ENCODE measurements at regions not wholly inside any gene's neighbourhood (a gene's known extent, or its start where the extent isn't known, plus 50 kb on each side); places are given as distances from the start of the nearest gene placed in this dataset.

- DNase-seq, result no peak
Measured at GRCh38 chr22:20637750-20638506, 130.5 kb downstream of the MED15 start.

GRCh38 chr22:20638507-20638870 lies 131.1 kb downstream of the MED15 start:
- DNase-seq, result no peak

DNA sequence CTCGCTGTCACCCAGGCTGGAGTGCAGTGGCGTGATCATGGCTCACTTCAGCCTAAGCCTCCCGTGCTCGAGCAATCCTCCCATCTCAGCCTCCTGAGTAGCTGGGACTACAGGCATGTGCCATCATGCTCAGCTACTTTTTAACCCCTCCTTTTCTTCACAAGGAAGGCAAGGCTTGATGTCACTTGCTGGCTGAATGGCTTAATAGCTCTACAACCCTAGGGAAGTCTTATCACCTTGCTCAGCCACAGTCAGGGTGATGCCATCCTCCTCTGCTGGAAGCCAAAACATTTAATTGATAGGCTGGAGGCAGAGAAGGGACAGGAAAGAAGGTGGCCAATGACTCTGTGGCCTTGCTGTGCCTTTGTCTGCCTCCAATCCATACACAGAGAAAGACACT lies 131.9 kb downstream of the MED15 start:
- DNase-seq, result no peak

DNA sequence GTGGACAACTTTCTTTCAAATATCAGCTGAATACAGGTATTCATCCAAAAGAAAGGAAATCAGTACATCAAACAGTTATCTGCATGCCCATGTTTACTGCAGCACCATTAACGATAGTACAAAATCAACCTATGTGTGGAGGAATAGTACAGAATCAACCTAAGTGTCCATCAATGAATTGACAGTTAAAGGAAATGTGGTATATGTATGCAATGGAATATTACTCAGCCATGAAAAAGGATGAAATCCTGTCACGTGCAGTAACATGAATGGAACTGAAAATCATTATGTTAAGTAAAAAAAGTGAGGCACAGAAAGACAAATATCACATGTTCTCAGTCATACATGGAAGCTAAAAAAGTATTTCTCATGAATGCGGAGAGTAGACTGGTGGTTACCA lies 132.3 kb downstream of the MED15 start:
- DNase-seq, result no peak

DNA sequence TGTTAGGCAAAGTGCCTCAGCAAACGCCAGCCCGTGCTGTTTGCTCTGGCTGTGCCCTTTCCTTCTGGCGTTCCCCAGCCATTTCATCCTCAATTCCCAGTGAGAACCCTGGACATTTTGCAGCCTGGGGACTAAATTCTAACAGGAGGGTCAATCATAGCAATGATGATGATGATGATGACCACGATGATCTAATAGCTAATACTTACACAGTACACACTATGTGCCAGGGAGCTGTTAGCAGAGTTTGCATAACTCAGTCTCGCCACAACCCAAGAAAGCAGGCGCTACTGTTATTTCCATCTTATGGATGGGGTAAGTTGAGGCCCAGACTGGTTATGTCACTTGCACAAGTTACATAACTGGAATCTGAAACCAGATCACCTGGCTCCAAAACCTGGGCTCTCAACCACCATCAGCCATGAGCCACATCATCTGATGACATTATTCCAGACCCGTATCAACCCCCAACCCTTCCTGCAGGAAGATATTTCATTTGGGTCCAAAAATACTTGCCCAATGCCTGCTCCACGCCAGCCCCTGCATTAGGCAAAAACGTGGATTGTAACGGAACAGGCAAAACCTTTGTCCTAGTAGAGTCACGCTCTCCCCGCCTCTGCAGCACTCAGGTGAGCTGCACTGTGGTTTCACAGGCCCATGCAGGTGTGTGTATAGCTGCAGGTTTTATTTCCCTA lies 132.6 kb upstream of the SERPIND1 start:
- no peak for DNase-seq

- DNase-seq, result no peak
Measured at GRCh38 chr22:20641919-20642579, 131.9 kb upstream of the SERPIND1 start.

GRCh38 chr22:20642668-20643179 lies 131.2 kb upstream of the SERPIND1 start:
- no peak for DNase-seq

- DNase-seq, result no peak
Measured at GRCh38 chr22:20644071-20644642, 129.8 kb upstream of the SERPIND1 start.

DNA sequence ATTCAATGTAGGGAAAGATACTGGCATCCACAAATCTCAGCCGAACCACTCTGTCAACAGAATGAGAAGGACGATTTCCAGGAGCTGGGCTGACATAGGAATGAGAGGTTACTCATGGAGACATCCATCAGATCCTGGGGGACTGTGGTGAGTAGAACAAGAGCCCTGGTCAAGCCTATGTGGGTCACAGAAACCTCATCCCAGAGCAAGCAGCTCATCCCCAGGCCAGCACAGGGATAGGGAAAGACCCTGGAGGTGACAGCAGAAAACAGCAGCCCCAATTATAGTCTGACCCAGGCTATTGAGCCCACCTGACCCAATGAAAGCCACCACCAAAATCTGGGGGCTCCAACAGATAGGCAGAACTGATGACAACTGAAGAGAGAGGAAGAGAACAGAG lies 128.0 kb upstream of the SERPIND1 start:
- no peak for DNase-seq

- no peak for DNase-seq
Measured at GRCh38 chr22:20646415-20646814, 127.5 kb upstream of the SERPIND1 start.

GRCh38 chr22:20646906-20647305 lies 127.0 kb upstream of the SERPIND1 start:
- DNase-seq, result no peak

GRCh38 chr22:20647586-20648305 lies 126.2 kb upstream of the SERPIND1 start:
- DNase-seq, result no peak

- DNase-seq, result no peak
Measured at GRCh38 chr22:20648306-20648903, 125.5 kb upstream of the SERPIND1 start.

- no peak for DNase-seq
Measured at GRCh38 chr22:20650294-20651207, 123.4 kb upstream of the SERPIND1 start.

DNA sequence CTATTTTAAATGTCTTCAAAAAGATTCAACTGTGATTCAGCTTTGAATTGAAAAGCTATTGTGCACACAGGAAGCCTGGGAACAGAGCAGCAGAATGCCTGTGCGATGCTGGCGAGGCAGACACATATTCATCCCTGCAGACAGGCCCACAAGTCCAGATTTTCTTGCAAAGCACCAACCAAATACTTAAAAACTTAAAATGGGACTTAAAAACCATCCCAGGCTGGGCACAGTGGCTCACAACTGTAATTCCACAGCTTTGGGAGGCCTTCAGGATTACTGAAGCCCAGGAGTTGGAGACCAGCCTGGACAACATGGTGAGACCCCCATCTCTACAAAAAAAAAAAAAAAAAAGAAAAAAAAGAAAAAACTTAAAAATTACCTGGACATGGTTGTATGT lies 122.6 kb upstream of the SERPIND1 start:
- DNase-seq, result no peak

DNA sequence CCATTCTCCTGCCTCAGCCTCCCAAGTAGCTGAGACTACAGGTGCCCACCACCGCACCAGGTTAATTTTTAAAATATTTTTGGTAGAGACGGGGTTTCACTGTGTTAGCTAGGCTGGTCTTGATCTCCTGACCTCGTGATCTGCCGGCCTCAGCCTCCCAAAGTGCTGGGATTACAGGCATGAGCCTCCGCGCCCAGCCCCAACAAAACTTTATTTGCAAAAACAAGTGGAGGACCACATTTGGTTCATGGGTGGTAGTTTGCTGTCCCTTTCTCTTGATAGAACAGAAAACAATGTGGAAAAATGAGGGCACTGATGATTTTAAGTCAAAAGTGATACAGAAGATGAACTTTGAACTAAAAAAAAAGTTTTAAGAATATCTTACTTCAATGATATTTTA lies 121.8 kb upstream of the SERPIND1 start:
- DNase-seq, result no peak

GRCh38 chr22:20652582-20652981 lies 121.3 kb upstream of the SERPIND1 start:
- no peak for DNase-seq

DNA sequence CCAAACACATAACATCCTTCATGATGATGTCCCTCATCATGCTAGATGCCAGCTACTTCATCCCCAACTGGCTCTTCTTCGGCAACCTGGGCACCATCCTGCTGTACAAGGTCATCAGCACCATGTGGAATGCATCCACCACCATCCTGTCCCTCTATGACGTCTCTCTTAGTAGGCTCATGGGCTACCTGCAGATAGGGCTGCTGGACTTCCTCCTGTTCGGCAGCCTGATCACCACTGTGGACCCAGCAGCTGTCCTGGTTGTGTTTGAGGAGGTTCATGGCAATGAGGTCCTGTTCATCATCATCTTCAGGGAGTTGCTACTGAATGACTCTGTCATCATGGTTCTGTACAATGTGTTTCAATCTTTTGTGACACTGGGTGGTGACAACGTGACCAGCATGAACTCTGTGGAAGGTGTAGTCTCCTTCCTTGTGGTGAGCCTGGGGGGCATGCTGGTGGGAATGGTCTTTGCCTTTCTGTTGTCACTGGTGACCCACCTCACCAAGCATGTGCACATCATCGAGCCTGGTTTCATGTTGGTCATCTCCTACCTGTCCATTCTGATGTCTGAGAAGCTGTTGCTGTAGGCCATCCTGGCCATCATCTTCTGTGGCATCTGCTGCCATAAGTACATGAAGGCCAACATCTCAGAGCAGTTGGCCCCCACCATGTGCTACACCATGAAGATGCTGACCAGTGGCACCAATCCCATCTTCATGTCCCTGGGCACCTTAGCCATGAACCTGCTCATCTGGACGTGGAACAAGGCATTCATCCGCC lies 120.7 kb upstream of the SERPIND1 start:
- no peak for DNase-seq

GRCh38 chr22:20653795-20654342 lies 120.0 kb upstream of the SERPIND1 start:
- DNase-seq, result no peak

All from hematopoietic multipotent progenitor cell treated with erythropoietin and hydrocortisone succinate and interleukin-3 and kit ligand, for 8 days (in vitro differentiated cells).